ENCODE measurements at regions not wholly inside any gene's neighbourhood (a gene's known extent, or its start where the extent isn't known, plus 50 kb on each side); places are given as distances from the start of the nearest gene placed in this dataset.
"Not testable (repeated sequence)": the region's sequence is repeated elsewhere in the genome, so short reads cannot be mapped to it uniquely, and the experiment has no call there.

- DNase-seq: no peak
These were observed 51.8 kb upstream of the PMAIP1 start for GRCh38 chr18:59848002-59848401.

- DNase-seq: not testable (repeated sequence)
These were observed 52.3 kb upstream of the PMAIP1 start for GRCh38 chr18:59847491-59847846.

GRCh38 chr18:59846814-59847490 lies 52.8 kb upstream of the PMAIP1 start:
- no peak for DNase-seq

- DNase-seq: no peak
These were observed 56.8 kb upstream of the PMAIP1 start for GRCh38 chr18:59842947-59843346.

DNA sequence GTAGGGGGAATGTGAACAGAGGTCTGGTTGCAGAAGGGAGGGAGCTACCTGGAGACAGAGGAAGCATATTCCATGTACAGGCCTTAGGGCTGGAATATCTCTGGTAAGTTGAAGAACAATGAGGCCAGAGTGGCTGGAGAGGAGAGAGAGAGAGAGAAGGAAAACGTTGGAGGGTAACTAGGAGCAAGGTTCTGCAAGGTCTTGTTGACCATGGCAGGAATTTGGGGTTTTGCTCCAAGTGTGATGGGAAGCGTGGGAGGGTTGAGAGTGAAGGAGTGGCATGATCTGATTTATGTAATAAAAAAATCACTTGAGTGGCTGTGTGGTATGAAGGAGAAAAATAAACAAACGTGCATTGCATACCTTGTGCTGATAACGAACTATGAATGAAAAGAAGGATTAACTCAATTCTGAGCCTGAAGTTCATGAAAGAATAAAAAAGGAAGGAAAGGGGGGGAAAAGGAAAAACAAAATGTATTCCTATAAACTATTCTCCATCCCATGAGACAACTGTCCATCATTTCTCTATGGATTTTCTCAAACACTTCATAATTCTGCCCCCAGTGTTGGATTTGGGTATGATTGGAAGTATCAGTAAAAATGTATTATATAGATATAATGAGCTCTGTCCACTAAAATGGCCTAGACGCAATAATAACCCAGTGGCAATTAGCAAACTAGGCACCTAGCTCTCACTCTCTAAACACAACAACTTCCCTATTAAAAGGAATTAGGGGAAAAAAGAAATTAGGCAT lies 59.7 kb upstream of the PMAIP1 start:
- DNase-seq: no peak

- no peak for DNase-seq
These were observed 60.5 kb upstream of the PMAIP1 start for GRCh38 chr18:59839246-59839645.

DNA sequence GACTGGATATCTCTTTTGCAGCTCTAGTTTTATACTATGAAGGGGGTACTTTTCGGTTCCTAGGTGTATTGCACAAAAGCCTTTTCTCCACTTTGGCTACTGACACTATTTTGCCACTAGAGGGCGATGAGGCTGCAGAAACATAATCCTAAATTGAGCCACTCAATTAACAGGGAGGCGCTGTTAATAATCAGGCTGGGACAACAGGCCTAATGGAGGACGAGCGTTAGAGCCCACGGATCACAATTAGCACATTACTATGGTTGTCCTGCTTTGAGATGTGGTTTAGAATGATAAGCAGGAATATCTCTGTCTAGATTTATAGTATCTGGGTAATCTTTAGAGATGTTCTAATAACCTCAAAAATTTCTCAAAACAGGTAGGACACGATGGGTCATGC lies 62.2 kb upstream of the PMAIP1 start:
- DNase-seq: peak in 1 of 2 donors; percentile 53

- DNase-seq: no peak
These were observed 64.0 kb upstream of the PMAIP1 start for GRCh38 chr18:59835605-59836379.

DNA sequence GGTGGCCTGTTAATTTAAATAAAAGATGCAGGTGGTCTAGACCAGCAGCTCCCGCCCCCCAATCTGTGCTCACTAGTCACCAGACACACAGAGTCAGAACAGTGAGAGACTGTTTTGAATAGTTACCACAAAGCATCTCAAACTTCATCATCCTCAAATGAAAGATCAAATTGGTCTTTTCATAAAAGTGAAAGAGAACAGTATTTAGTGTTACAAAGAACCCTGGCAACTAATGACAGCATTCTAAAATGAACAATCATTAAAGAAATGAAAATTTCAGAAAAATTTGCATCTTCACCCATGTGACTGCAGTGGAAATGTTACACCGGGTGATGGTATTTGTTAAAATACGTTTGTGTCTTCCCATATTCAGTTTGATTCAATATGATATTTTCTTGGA lies 65.5 kb upstream of the PMAIP1 start:
- DNase-seq: no peak

DNA sequence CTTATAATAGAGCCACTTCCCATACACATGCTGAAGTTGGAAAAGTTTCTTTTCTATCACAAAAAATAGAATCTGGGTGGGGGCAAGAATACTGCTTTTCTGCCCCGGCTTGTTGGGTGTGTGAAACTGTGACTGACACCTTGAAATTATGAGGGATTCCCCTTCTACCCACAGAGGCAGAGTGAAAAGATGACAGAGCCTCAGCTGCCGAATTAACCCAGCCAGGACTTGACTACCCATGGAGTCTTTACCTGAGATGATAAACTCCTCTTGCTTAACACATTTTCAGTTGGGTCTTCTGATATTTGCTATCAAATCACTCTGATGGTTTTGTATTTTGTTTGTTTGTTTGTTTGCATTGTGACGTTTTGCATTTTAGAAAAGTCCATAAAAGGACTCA lies 66.0 kb upstream of the PMAIP1 start:
- DNase-seq: no peak

DNA sequence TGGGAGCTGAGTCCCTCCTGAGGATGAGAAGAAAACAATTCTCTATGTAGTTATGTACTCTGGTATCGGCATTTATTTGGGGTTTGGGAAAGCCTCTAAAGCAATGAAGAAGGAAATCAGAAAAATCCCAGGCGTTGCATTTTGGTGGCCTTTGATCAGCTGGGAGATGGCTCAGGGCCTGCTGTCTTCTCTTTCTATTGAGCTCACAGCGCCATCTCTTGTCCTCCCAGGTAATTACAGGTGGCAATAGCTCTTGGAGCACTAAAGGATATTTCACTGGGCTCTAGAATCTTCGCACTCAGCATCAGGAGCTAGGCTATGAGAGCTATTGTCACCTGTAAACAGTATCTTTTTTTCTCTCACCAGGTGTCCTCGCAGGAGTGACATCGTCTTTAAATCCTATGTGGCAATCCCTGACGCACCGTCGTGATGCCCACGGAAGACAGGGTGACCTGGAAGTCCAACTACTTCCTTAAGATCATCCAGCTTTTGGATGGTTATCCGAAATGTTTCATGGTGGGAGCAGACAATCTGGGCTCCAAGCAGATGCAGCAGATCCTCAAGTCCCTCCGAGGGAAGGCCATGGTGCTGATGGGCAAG lies 76.1 kb upstream of the PMAIP1 start:
- no peak for DNase-seq

GRCh38 chr18:59822612-59823550 lies 76.9 kb upstream of the PMAIP1 start:
- DNase-seq: no peak

DNA sequence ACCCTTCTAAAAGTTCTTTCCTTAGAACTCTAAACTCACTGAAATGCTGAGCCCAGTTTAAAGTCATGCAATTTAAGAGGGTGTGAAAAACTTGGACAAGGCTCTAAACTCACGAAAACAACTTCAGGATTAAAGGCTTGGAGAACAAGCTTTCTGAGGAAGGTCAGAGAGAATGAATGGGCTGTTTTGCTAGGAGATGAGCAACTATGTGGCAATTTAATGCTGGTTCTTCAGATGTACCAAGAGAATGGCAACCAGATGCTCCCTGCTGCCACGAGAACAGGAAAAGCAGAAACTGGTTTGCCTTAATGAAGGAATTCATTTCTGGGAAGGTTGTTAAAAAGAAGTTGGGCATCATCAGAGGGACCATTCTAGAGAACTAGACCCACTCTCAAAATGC lies 77.8 kb upstream of the PMAIP1 start:
- no peak for DNase-seq

GRCh38 chr18:59820663-59821062 lies 79.1 kb upstream of the PMAIP1 start:
- no peak for DNase-seq

DNA sequence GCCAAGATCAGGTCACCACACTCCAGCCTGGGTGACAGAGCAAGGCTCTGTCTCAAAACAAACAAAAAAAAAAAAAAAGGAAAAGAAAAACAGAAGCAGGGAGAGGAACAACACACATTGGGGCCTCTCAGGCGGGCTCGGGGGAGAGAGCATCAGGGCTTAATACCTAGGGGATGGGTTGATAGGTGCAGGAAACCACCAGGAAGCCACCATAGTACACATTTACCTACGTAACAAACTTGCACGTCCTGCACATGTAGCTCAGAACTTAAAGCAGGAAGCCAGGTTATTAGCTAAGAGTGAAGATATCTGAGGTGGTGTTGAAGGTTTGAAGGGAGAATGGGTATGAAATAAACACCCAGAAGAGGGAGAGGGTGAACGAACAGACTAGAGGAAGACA lies 81.0 kb upstream of the PMAIP1 start:
- DNase-seq: no peak

- no peak for DNase-seq
These were observed 84.9 kb upstream of the PMAIP1 start for GRCh38 chr18:59814891-59815290.

- no peak for DNase-seq
These were observed 85.9 kb upstream of the PMAIP1 start for GRCh38 chr18:59813942-59814341.

- DNase-seq: no peak
These were observed 88.9 kb upstream of the PMAIP1 start for GRCh38 chr18:59810735-59811520.

GRCh38 chr18:59810183-59810582 lies 89.6 kb upstream of the PMAIP1 start:
- no peak for DNase-seq

DNA sequence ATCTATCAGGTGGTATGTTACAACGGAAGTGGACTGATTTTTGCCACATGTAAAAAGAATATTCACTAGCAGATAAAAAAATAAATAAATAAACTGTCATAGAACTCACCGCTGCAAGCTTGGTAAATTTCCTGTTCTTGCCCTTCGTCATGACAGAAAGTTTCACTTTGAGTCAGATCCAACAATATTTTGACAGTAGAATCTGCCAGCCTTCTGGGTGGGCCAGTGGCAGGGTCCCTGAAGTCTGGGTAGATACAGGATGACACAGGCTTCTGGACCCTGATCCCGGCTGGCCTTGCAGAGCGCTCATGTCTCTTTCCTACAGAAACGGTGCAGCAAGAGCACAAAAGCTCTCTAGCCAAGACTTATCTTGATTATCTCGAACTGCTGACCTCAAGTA lies 97.8 kb upstream of the PMAIP1 start:
- no peak for DNase-seq

GRCh38 chr18:59801576-59801975 lies 98.2 kb upstream of the PMAIP1 start:
- DNase-seq: no peak

DNA sequence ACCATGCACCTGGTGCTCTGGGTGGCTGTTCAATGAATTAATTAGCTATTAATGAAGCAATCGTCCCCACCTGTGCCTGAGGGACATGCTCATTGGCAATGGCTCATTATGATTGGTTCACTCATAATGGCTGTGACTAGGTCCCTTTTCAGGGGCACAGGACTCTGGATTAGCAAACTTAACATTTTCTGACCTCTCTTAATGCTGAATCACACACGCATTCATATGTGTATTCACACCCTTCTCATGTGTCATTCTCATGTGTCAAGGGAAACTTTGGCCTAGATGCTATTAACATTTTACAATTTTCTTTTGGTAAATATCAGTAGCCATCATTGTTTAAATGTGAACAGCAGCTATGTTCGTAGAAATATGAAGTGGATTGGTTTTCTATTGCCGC lies 98.9 kb upstream of the PMAIP1 start:
- no peak for DNase-seq
